AG04450 (cell line): ENCODE measurements at regions not wholly inside any gene's neighbourhood (a gene's known extent, or its start where the extent isn't known, plus 50 kb on each side); places are given as distances from the start of the nearest gene placed in this dataset.

Experiments
- CTCF ChIA-PET: fragments of 300-600, 350-600 bp; formaldehyde crosslinking; extraction: SDS; loops from one replicate; lab custom pipeline; 2022; ENCODE audit warnings: antibody characterized with exemption, inconsistent platforms; lab: Charles Lee
- POLR2A ChIA-PET: fragments of 350-600 bp; formaldehyde crosslinking; extraction: SDS; loops from one replicate; lab custom pipeline; 2021; ENCODE audit warnings: antibody characterized with exemption, inconsistent platforms; lab: Yijun Ruan, JAX
- DNase-seq: peaks from one replicate; pipeline ENCODE4 v3.0.0-alpha.2; 2011; ENCODE audit warnings: low read depth, low spot score
- H3K27ac ChIP-seq: one replicate; pipeline ENCODE4 v1.5.1; 2012; ENCODE audit warnings: low read depth, low read length, control low read depth
- H3K27me3 ChIP-seq: one replicate; pipeline ENCODE4 v1.6.0; 2012; ENCODE audit warnings: low read length; ENCODE audit not compliant: control insufficient read depth, insufficient read depth
- H3K4me3 ChIP-seq: 2 replicates; pipeline ENCODE4 v1.5.1; 2011; ENCODE audit warnings: mild to moderate bottlenecking, low read depth, low read length, control low read depth
- H3K9me3 ChIP-seq: 2 replicates; pipeline ENCODE4 v1.5.1; 2012; ENCODE audit warnings: low read length; ENCODE audit not compliant: control insufficient read depth, insufficient read depth
- CTCF ChIP-seq: IDR thresholded peaks from 2 replicates; pipeline ENCODE4 v1.5.1; 2011; ENCODE audit warnings: low read depth, low read length, control low read depth, inconsistent platforms

GRCh38 chr2:186197955-186198354 lies 288.1 kb upstream of the ZC3H15 start:
- Histone ChIP-seq H3K9me3 (no peaks in the 10 kb centered on the region), H3K27me3 (no peaks in the 10 kb centered on the region), H3K27ac (no peak overlapping the region), H3K4me3 (no peak overlapping the region)
- DNase-seq, result no peak
- POLR2A ChIA-PET, result no interaction called here
- CTCF ChIA-PET, result no interaction called here
- TF ChIP-seq CTCF, result no peak

GRCh38 chr2:186199029-186199428 lies 287.0 kb upstream of the ZC3H15 start:
- CTCF ChIA-PET, result no interaction called here
- Histone ChIP-seq H3K27ac (no peak overlapping the region), H3K27me3 (no peaks in the 10 kb centered on the region), H3K4me3 (no peak overlapping the region), H3K9me3 (no peaks in the 10 kb centered on the region)
- DNase-seq, result no peak
- no peak for TF ChIP-seq CTCF
- POLR2A ChIA-PET, result no interaction called here

GRCh38 chr2:186201371-186201770 lies 284.7 kb upstream of the ZC3H15 start:
- POLR2A ChIA-PET, result no interaction called here
- no peak overlapping the region for H3K4me3 ChIP-seq
- CTCF ChIA-PET, result no interaction called here
- no peaks in the 10 kb centered on the region for H3K27me3 ChIP-seq
- TF ChIP-seq CTCF, result no peak
- H3K9me3 ChIP-seq, result no peaks in the 10 kb centered on the region
- H3K27ac ChIP-seq, result no peak overlapping the region
- DNase-seq, result no peak

- Histone ChIP-seq H3K27ac (no peak overlapping the region), H3K4me3 (no peak overlapping the region), H3K9me3 (no peaks in the 10 kb centered on the region), H3K27me3 (no peaks in the 10 kb centered on the region)
- no peak for TF ChIP-seq CTCF
- POLR2A ChIA-PET, result no interaction called here
- CTCF ChIA-PET, result no interaction called here
- no peak for DNase-seq
Observed at GRCh38 chr2:186205254-186205911, 280.7 kb upstream of the ZC3H15 start.

GRCh38 chr2:186209532-186209931 lies 276.5 kb upstream of the ZC3H15 start:
- H3K4me3 ChIP-seq, result no peak overlapping the region
- ChIA-PET CTCF (no interaction called here), POLR2A (no interaction called here)
- DNase-seq, result no peak
- TF ChIP-seq CTCF, result no peak
- no peaks in the 10 kb centered on the region for H3K9me3 ChIP-seq
- H3K27ac ChIP-seq, result no peak overlapping the region
- no peaks in the 10 kb centered on the region for H3K27me3 ChIP-seq
